ENCODE measurements at regions not wholly inside any gene's neighbourhood (a gene's known extent, or its start where the extent isn't known, plus 50 kb on each side); places are given as distances from the start of the nearest gene placed in this dataset.

- intact Hi-C loops (cut with DNase I): no loop called here
Observed at GRCh38 chr1:39085174-39085573, 59.0 kb downstream of the NDUFS5 start.

GRCh38 chr1:39086386-39086785, 60.2 kb downstream of the NDUFS5 start:
- DNase-seq: no peak
- intact Hi-C loops (cut with DNase I): no loop called here
- no peak for ATAC-seq

More at GRCh38 chr1:39085174-39085573, 59.0 kb downstream of the NDUFS5 start:
- ATAC-seq (no peak), DNase-seq (no peak)

DNA sequence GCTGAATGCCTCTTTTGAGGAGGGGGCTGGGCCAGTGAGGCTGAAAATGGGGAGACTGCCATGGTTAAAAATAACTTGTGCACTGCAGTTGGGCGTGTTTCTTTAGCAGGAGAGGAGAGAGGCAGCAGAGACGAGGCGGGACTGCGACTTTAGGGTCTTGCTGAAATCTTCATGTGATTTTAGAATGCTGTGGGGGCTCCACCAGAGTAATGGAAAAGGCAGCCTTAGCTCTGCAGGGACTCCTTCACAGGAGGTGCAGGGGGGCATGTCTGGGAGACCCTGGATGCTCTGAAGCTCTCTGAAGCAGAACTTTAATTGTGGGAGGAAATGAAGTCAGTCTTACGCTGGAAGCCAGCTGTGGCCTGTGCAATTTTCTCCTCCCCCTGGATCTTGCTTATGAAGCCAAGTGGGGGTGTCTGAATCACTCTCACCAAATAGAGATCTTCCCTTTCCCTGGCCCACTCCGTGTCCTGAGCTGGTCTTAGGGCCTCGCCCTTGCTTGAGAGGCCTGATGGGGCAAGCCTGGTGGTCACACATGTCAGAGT, 60.8 kb downstream of the NDUFS5 start:
- intact Hi-C loops (cut with DNase I): no loop called here

GRCh38 chr1:39087435-39087834, 61.3 kb downstream of the NDUFS5 start:
- ATAC-seq (no peak), DNase-seq (no peak)
- intact Hi-C loops (cut with DNase I): no loop called here

More for the DNA sequence above, 60.8 kb downstream of the NDUFS5 start:
- DNase-seq (peak; percentile 53), ATAC-seq (peak; percentile 54 to 67)

DNA sequence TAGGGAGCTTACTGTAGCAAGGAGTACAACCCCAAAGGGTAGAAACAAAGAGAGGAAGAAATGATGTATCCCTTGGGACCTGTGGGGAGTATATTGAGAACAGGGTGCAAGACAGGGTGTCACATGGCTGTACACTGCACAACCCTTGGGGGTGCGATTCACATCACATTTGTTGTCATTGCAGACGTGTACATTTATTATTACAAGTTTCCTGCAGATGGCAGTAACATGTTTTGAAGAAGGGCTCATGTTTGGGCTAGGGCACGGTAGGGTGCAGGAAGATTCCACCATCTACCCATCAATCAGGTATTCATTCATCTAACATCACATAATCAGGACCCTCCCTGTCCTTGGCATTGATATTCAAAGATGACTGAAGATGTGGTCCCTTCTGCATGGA, 62.5 kb downstream of the NDUFS5 start:
- DNase-seq (no peak), ATAC-seq (no peak)

GRCh38 chr1:39089931-39090521, 63.9 kb downstream of the NDUFS5 start:
- DNase-seq (peak; percentile 32), ATAC-seq (peak; percentile 26 to 48)
- intact Hi-C loops (cut with DNase I): no loop called here

More for the DNA sequence above, 62.5 kb downstream of the NDUFS5 start:
- intact Hi-C loops (cut with DNase I): no loop called here

GRCh38 chr1:39090757-39091380, 64.7 kb downstream of the NDUFS5 start:
- no peak for ATAC-seq
- no peak for DNase-seq
- intact Hi-C loops (cut with DNase I): no loop called here

DNA sequence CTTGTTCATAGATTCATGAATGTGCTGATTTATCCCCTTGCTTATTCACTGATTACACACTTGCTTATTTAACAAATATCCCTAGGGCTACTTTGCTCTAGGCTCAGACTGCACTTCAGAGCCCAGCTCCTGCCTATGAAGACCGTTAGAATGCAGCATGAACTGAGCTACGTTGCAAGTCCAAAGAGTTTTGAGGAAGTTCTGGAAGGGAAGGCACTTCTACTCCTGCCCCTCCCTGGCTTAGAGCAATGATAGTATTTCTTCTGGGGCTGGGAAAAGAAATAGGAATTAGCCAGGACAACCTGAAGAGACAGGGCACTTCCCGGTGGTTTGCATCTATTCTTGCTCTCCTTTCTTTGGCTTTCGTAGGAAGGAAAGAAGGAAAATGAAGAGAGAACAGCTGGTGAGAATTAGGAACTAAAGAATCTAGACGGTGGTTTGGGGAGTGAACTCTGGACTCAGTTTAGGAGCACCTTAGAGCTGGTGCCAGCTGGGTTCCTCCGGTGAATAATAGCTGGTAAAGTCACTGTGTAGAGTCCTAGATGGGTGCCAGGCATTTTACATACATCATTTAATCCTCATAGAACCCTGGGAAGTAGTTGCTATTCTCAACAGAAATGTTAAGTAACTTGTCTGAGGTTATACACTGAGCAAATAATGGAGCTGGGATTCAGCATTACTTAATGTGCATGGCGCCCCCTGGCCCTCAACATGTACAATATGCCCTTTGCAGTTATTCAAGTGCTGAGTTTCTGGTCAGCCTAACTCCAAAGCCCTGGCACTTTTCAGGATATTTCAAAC, 65.9 kb downstream of the NDUFS5 start:
- DNase-seq: peak; percentile 81
- intact Hi-C loops (cut with DNase I): no loop called here
- ATAC-seq: peak; percentile 66 to 73

- no peak for ATAC-seq
- intact Hi-C loops (cut with DNase I): loop anchor here in 1 of 2 donors (5.0 kb wide), 1 partner anchor 448 kb away; no protein-coding TSS in a partner anchor
- DNase-seq: no peak
Observed at GRCh38 chr1:39094685-39095084, 68.5 kb downstream of the NDUFS5 start.

DNA sequence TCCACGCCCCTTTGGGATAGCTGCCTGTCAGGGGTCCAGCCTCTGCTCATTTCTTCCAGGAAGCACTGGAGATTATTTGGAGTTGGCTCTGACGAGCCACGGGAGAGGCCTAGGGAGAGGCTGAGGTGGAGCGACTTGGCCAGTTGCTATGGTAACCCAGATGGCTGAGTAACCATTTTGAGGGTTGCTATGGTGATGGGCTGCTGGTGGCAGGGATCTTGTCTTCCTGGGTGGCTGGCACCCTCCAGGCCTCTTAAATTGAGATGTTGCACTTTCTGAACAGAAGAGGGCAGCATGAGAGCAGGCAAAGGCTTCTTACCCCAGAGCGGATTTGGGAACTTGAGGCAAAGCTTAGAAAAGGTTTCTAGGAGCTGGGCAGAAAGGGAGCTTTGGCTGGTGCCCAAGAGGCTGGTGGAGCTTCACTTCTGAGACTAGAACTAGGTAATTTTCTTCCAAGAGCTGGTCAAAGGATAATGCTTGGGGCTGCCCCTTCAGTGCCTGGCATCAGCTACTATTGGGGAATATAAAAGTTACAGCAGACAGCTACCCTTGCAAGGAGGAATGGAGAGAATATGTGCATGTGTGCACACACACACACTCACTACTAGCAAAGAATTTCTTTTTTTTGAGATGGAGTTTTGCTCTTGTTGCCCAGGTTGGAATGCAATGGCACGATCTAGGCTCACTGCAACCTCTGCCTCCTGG, 72.5 kb downstream of the NDUFS5 start:
- ATAC-seq (peak; percentile 68 to 73), DNase-seq (peak; percentile 63)
- intact Hi-C loops (cut with DNase I): loop anchor here in 1 of 2 donors (5.0 kb wide), 1 partner anchor 444 kb away; no protein-coding TSS in a partner anchor

DNA sequence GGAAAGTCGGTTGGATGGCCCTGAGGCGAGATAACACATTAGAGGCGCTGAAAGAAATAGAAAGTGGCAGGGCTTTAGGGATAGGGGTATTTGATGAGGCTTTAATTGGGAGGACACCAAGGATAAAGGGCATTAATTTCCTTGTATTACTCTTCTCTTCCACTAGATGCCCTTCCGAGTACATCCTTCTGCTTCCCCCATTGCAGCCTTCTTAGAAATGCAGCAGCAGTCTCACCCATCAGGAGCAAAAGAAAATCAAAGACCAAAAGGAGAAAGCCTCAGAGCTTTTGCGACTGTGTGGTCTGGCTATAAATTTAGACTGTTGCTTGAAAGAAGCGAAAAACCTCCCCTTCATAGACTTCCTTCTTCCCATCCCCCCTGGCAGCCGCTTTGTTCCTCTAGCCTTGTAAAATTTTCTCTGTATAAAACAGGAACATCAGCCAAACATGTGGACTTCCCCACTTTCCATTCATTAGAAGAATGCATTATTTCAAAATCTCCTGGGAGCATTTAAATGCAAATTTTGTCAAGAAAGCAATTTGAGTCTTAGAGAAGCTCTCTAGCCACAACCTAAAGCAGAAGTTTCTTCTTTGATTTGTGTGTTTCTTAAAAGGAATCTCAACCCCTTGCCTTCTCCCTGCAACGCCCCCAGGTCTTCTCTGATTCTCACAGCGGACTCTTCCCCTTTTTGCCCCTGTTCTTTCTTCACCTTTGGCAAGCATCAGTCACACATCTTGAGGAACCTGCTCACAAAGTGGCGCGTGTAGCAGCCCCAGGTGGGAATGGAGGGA, 76.6 kb downstream of the NDUFS5 start:
- DNase-seq: no peak

GRCh38 chr1:39103328-39104157, 77.4 kb downstream of the NDUFS5 start:
- no peak for ATAC-seq
- intact Hi-C loops (cut with DNase I): loop anchor here (2.0 to 10.0 kb wide), 4 partner anchors 87 to 154 kb away; no protein-coding TSS in a partner anchor
- DNase-seq: no peak

More for the DNA sequence above, 76.6 kb downstream of the NDUFS5 start:
- peak in 1 of 2 donors; percentile 14 for ATAC-seq
- intact Hi-C loops (cut with DNase I): loop anchor here (5.0 to 10.0 kb wide), 3 partner anchors 90 to 155 kb away; no protein-coding TSS in a partner anchor

DNA sequence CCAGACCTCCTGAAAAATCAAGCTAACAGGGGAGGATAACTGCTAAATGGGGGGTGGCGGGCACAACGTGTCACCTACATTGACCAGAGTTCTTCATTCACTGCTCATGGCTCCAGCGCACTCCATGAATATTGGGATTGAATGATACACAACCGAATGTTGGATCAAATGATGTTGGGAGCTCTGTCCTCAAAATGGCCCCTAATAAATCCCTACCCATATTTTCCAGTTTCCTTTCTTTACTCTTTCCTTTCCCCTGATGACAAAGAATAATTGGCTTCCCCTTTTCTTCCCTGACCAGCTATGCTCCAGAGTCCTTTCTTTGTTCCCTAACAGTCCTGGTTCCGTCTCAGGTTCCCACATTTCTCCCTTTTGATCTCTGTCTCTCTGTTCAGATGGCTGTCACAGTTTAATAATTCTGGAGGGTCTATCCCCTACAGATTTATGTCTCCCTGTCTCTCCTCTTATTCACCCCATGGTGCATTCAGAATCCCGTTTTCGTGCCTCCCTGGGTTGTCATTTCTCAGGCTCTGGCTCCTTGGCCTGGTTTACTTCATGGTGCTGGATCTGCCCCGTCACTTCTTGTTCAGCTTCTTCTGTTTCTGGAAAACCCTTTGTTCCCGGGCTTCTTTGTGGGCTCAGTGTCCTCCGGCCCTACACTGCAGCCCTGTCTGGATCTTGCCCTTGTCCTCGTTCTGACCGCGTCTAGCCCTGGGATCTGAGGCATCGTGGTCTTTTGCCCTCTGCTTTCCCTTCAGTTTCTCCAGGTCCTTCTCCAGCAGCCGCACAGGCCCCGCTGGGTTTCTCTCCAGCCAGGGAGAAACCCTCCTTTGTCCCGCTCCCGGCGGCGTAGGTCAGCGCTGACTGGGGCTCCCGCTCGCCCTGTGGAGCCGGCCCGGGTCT, 78.3 kb downstream of the NDUFS5 start:
- no peak for DNase-seq
- peak; percentile 40 to 41 for ATAC-seq
- intact Hi-C loops (cut with DNase I): loop anchor here (2.0 to 10.0 kb wide), 4 partner anchors 86 to 153 kb away; no protein-coding TSS in a partner anchor

DNA sequence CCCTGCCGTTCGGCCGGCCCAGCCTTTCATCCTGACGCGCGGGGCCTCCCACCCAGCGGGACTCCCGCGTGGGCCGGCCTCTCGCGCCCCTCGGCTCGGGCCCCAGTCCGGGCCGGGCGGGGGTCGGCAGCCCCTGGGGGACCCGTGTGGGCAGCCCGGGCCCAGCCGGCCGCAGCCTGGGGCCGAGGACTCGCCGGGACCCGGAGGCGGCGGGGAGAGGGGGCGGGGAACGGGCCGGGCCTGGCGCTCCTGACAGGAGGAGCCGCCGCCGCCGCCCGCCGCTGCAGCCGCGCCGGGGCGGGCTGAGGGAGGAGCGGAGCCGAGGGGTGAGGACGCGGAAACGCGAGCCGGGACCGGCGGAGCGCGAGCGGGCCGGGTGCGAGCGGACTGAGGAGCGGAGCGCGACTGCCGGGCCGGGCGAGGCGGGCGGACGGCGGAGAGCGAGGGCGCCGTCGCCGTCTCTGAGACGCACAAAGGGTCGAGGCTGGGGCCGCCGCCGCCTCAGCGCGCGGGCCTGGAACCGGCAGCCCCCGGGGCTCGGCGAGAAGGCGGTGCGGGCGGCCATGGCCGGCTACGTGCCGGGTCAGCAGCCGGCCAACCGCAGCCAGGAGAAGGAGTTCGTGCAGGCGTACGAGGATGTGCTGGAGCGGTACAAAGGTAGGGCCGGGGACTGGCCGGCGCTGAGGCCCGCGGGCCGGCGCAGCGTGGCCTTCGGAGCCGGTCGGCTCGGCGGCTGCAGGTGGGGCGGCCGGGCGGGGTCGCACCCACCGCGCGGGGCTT, 79.1 kb downstream of the NDUFS5 start:
- intact Hi-C loops (cut with DNase I): loop anchor here (2.0 to 10.0 kb wide), 2 partner anchors 86 to 150 kb away; no protein-coding TSS in a partner anchor

More for the DNA sequence above, 79.1 kb downstream of the NDUFS5 start:
- peak; percentile 86 to 91 for ATAC-seq
- peak; percentile 86 for DNase-seq

All from left cardiac atrium (tissue), 4 donors.